CD4-positive, alpha-beta T cell (primary cell): ENCODE measurements at regions not wholly inside any gene's neighbourhood (a gene's known extent, or its start where the extent isn't known, plus 50 kb on each side); places are given as distances from the start of the nearest gene placed in this dataset.

Source experiments
- ATAC-seq: fragments of 200-7000 bp; cut with Tn5 transposase; one replicate; pipeline ENCODE4 v1.10.0; 2022; ENCODE audit warnings: mild to moderate bottlenecking; ENCODE audit not compliant: poor library complexity
- CTCF ChIA-PET: fragments of 350-600 bp; sonication (Branson Sonifier 250); formaldehyde crosslinking; loops from one replicate; lab custom pipeline; 2021; ENCODE audit warnings: antibody characterized with exemption, inconsistent platforms; lab: Charles Lee
- POLR2A ChIA-PET: fragments of 350-600 bp; sonication (Branson Sonifier 250); formaldehyde crosslinking; loops from one replicate; lab custom pipeline; 2021; ENCODE audit warnings: antibody characterized with exemption, inconsistent platforms; lab: Charles Lee
- DNase-seq, 14 experiments: peaks; one replicate each; pipeline ENCODE4 v3.0.0-alpha.2; 2013 to 2020; ENCODE audit warnings: mixed read lengths in 2 of 14
- H3K27ac ChIP-seq, 2 donors: one replicate each; pipeline versions ENCODE4 v1.5.1 to v1.7.0; 2013; ENCODE audit warnings: low read length in 2 of 2, low read depth in 1 of 2, mild to moderate bottlenecking in 1 of 2
- H3K27me3 ChIP-seq, 2 experiments: 1 replicate in 1 of 2; 2 replicates in 1 of 2; pipeline versions ENCODE4 v1.6.1 to v1.7.0; 2013; ENCODE audit warnings: low read length in 2 of 2, control low read depth in 1 of 2, mild to moderate bottlenecking in 1 of 2, moderate library complexity in 1 of 2; ENCODE audit not compliant: insufficient read depth in 2 of 2, control insufficient read depth in 1 of 2
- H3K36me3 ChIP-seq: one replicate; pipeline ENCODE4 v1.6.1; 2013; ENCODE audit warnings: low read length, control low read depth; ENCODE audit not compliant: insufficient read depth
- H3K4me1 ChIP-seq: one replicate; pipeline ENCODE4 v1.6.1; 2013; ENCODE audit warnings: low read length, control low read depth; ENCODE audit not compliant: insufficient read depth
- H3K4me3 ChIP-seq: one replicate; pipeline ENCODE4 v1.5.1; 2013; ENCODE audit warnings: mild to moderate bottlenecking, low read length, moderate library complexity
- H3K9me3 ChIP-seq, 2 experiments: 1 replicate in 1 of 2; 2 replicates in 1 of 2; pipeline versions ENCODE4 v1.6.1 to v1.7.0; 2013; ENCODE audit warnings: low read length in 2 of 2, mild to moderate bottlenecking in 2 of 2, control low read depth in 1 of 2, moderate library complexity in 1 of 2; ENCODE audit not compliant: control insufficient read depth in 1 of 2, insufficient read depth in 1 of 2
- H3K27ac Mint-ChIP-seq: one replicate; pipeline ENCODE4 v1.8.0; 2020; ENCODE audit warnings: mixed read lengths
- H3K27me3 Mint-ChIP-seq: one replicate; pipeline ENCODE4 v1.8.0; 2021; ENCODE audit warnings: mixed read lengths
- H3K36me3 Mint-ChIP-seq: one replicate; pipeline ENCODE4 v1.8.0; 2021; ENCODE audit warnings: low read depth, mixed read lengths
- H3K4me1 Mint-ChIP-seq: one replicate; pipeline ENCODE4 v1.8.0; 2021; ENCODE audit warnings: low read depth, mixed read lengths
- H3K4me3 Mint-ChIP-seq: one replicate; pipeline ENCODE4 v1.8.0; 2020; ENCODE audit warnings: mild to moderate bottlenecking, mixed read lengths
- H3K9me3 Mint-ChIP-seq: one replicate; pipeline ENCODE4 v1.8.0; 2020; ENCODE audit warnings: mixed read lengths
- CTCF ChIP-seq: fragments of 200-600 bp; IDR thresholded peaks from one replicate; pipeline ENCODE4 v1.8.0; 2022; ENCODE audit warnings: antibody characterized with exemption, mild to moderate bottlenecking
- intact Hi-C, 2 experiments: fragments of 100-400 bp; cut with DNase I in 1 of 2; cut with micrococcal nuclease in 1 of 2; formaldehyde crosslinking; loops; one replicate each; pipeline versions ENCODE4 v1.15.1 to v1.9.0; 2023 to 2025; cut with DNase I, micrococcal nuclease

GRCh38 chr3:67228136-67228535 lies 230.0 kb downstream of the KBTBD8 start:
- H3K27ac ChIP-seq, result no peak overlapping the region
- DNase-seq (no peak), ATAC-seq (no peak)
- Mint-ChIP-seq H3K36me3 (no peaks in the 10 kb centered on the region), H3K4me3 (no peak overlapping the region), H3K9me3 (no peaks in the 10 kb centered on the region), H3K4me1 (no peaks in the 10 kb centered on the region), H3K27me3 (no peaks in the 10 kb centered on the region), H3K27ac (no peak overlapping the region)
- intact Hi-C loops, result no loop called here
- H3K4me3 ChIP-seq, result no peak overlapping the region
- CTCF ChIA-PET, result no interaction called here
- H3K9me3 ChIP-seq, result no peaks in the 10 kb centered on the region
- TF ChIP-seq CTCF, result no peak
- H3K27me3 ChIP-seq, result peaks cover 0 to 2% of the 10 kb centered on the region in 2 experiments
- POLR2A ChIA-PET, result no interaction called here
- H3K4me1 ChIP-seq, result no peaks in the 10 kb centered on the region
- no peaks in the 10 kb centered on the region for H3K36me3 ChIP-seq

- TF ChIP-seq CTCF, result no peak
- Mint-ChIP-seq H3K27me3 (no peaks in the 10 kb centered on the region), H3K9me3 (no peaks in the 10 kb centered on the region), H3K36me3 (no peaks in the 10 kb centered on the region), H3K27ac (no peak overlapping the region), H3K4me3 (no peak overlapping the region), H3K4me1 (no peaks in the 10 kb centered on the region)
- Histone ChIP-seq H3K27ac (no peak overlapping the region), H3K9me3 (no peaks in the 10 kb centered on the region), H3K4me3 (no peak overlapping the region), H3K4me1 (no peaks in the 10 kb centered on the region), H3K27me3 (peaks cover 0 to 2% of the 10 kb centered on the region in 2 experiments), H3K36me3 (no peaks in the 10 kb centered on the region)
- ATAC-seq, result no peak
- ChIA-PET CTCF (no interaction called here), POLR2A (no interaction called here)
- no peak for DNase-seq
- intact Hi-C loops, result no loop called here
Observed at GRCh38 chr3:67232642-67233041, 234.5 kb downstream of the KBTBD8 start.

- no peaks in the 10 kb centered on the region for H3K36me3 Mint-ChIP-seq
Observed at GRCh38 chr3:67239353-67239752, 241.2 kb downstream of the KBTBD8 start.

More at GRCh38 chr3:67239353-67239752, 241.2 kb downstream of the KBTBD8 start:
- Histone ChIP-seq H3K9me3 (no peaks in the 10 kb centered on the region), H3K27ac (no peak overlapping the region), H3K4me1 (no peaks in the 10 kb centered on the region), H3K36me3 (no peaks in the 10 kb centered on the region), H3K27me3 (no peaks in the 10 kb centered on the region), H3K4me3 (no peak overlapping the region)
- no peak for TF ChIP-seq CTCF
- ChIA-PET POLR2A (no interaction called here), CTCF (no interaction called here)
- DNase-seq (no peak), ATAC-seq (no peak)
- Mint-ChIP-seq H3K9me3 (no peaks in the 10 kb centered on the region), H3K4me1 (no peaks in the 10 kb centered on the region), H3K27ac (no peak overlapping the region), H3K27me3 (no peaks in the 10 kb centered on the region), H3K4me3 (no peak overlapping the region)
- intact Hi-C loops, result no loop called here
